Mesothelial cell of epicardium (in vitro differentiated cells): ENCODE measurements at regions not wholly inside any gene's neighbourhood (a gene's known extent, or its start where the extent isn't known, plus 50 kb on each side); places are given as distances from the start of the nearest gene placed in this dataset.

Experiments used
- DNase-seq, 2 experiments: peaks; one replicate each; pipeline ENCODE4 v3.0.0; 2021; ENCODE audit warnings: low spot score in 2 of 2; ENCODE audit not compliant: unreplicated experiment in 2 of 2
- H3K27ac Mint-ChIP-seq: 2 replicates; pipeline ENCODE4 v1.8.0; 2021; ENCODE audit warnings: mixed read lengths
- H3K27me3 Mint-ChIP-seq: 2 replicates; pipeline ENCODE4 v1.8.0; 2021; ENCODE audit warnings: low read depth, mixed read lengths
- H3K36me3 Mint-ChIP-seq: 2 replicates; pipeline ENCODE4 v1.8.0; 2021; ENCODE audit warnings: mixed read lengths
- H3K4me1 Mint-ChIP-seq: 2 replicates; pipeline ENCODE4 v1.8.0; 2021; ENCODE audit warnings: mixed read lengths
- H3K4me3 Mint-ChIP-seq: 2 replicates; pipeline ENCODE4 v1.8.0; 2021; ENCODE audit warnings: mild to moderate bottlenecking, moderate library complexity, mixed read lengths
- H3K9me3 Mint-ChIP-seq: 2 replicates; pipeline ENCODE4 v1.8.0; 2021; ENCODE audit warnings: mixed read lengths
- TF ChIP-seq, protein P1 (sequence below): fragments of 200-600 bp; sonication (generic); IDR thresholded peaks from one replicate; pipeline ENCODE4 v1.5.0; 2021; ENCODE audit warnings: antibody characterized with exemption; ENCODE audit not compliant: unreplicated experiment

DNA sequence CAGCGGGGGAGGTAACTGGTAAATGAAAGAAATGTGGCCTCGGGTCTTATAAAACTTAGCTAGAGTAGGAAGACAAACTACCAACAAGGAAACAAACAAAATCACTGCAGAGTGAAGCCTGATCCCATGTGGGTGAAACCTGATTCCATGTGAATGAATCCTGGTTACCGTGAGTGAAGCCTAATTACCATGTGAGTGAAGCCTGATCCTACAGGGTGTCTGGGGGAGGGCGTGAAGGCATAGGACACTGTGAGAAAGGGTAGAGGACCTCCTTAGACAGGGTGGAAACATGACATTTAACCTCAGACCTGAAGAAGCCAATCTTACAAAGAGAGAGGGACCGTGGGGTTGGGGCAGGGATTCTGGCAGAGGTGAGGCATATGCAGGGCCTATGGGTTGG, 106.2 kb upstream of the USP47 start:
- no peaks in the 10 kb centered on the region for H3K36me3 Mint-ChIP-seq
- no peak overlapping the region for H3K4me3 Mint-ChIP-seq
- TF ChIP-seq, protein P1, sequence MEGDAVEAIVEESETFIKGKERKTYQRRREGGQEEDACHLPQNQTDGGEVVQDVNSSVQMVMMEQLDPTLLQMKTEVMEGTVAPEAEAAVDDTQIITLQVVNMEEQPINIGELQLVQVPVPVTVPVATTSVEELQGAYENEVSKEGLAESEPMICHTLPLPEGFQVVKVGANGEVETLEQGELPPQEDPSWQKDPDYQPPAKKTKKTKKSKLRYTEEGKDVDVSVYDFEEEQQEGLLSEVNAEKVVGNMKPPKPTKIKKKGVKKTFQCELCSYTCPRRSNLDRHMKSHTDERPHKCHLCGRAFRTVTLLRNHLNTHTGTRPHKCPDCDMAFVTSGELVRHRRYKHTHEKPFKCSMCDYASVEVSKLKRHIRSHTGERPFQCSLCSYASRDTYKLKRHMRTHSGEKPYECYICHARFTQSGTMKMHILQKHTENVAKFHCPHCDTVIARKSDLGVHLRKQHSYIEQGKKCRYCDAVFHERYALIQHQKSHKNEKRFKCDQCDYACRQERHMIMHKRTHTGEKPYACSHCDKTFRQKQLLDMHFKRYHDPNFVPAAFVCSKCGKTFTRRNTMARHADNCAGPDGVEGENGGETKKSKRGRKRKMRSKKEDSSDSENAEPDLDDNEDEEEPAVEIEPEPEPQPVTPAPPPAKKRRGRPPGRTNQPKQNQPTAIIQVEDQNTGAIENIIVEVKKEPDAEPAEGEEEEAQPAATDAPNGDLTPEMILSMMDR = no peak
- peaks cover 73% of the 10 kb centered on the region for H3K27me3 Mint-ChIP-seq
- DNase-seq = no peak
- H3K4me1 Mint-ChIP-seq = peaks cover 10% of the 10 kb centered on the region
- H3K27ac Mint-ChIP-seq = no peak overlapping the region
- H3K9me3 Mint-ChIP-seq = no peaks in the 10 kb centered on the region

GRCh38 chr11:11733246-11733747, 108.5 kb upstream of the USP47 start:
- H3K4me1 Mint-ChIP-seq = peaks cover 10% of the 10 kb centered on the region
- no peak overlapping the region for H3K4me3 Mint-ChIP-seq
- H3K27ac Mint-ChIP-seq = no peak overlapping the region
- peaks cover 76% of the 10 kb centered on the region for H3K27me3 Mint-ChIP-seq
- H3K36me3 Mint-ChIP-seq = no peaks in the 10 kb centered on the region
- H3K9me3 Mint-ChIP-seq = no peaks in the 10 kb centered on the region
- TF ChIP-seq, protein P1 = no peak
- DNase-seq = no peak

DNA sequence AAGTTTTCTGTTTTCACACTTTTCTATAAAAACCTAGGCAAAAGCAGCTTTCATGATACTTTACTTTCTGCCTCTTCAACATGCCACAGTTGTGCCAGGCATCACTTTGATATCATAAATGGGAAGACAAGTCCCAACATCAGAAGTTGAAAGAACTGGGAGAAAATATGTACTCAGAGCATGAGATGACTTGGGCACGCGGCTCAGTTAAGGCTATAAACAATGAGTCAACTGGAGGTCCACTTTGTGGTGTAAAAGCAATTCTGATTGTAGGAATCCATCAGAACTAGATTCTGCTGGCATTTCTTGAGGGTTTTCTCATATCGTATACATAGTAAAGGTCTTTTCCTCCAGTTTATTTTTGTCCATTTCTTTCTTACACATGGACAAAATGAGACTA, 109.7 kb upstream of the USP47 start:
- Mint-ChIP-seq H3K27me3 (peaks cover 78% of the 10 kb centered on the region), H3K4me1 (peaks cover 10% of the 10 kb centered on the region), H3K27ac (no peak overlapping the region), H3K36me3 (no peaks in the 10 kb centered on the region), H3K9me3 (no peaks in the 10 kb centered on the region), H3K4me3 (no peak overlapping the region)
- DNase-seq = no peak
- TF ChIP-seq, protein P1 = no peak

- no peak overlapping the region for H3K27ac Mint-ChIP-seq
- H3K36me3 Mint-ChIP-seq = no peaks in the 10 kb centered on the region
- no peak overlapping the region for H3K4me3 Mint-ChIP-seq
- H3K27me3 Mint-ChIP-seq = peaks cover 84% of the 10 kb centered on the region
- H3K9me3 Mint-ChIP-seq = no peaks in the 10 kb centered on the region
- TF ChIP-seq, protein P1 = no peak
- peaks cover 10% of the 10 kb centered on the region for H3K4me1 Mint-ChIP-seq
- peak; percentile 37 to 56 for DNase-seq
Measured at GRCh38 chr11:11731311-11732083, 109.7 kb upstream of the GALNT18 start.

GRCh38 chr11:11728386-11728785, 106.6 kb upstream of the GALNT18 start:
- Mint-ChIP-seq H3K27ac (no peak overlapping the region), H3K9me3 (no peaks in the 10 kb centered on the region), H3K27me3 (peaks cover 80% of the 10 kb centered on the region), H3K4me1 (peaks cover 10% of the 10 kb centered on the region), H3K4me3 (no peak overlapping the region), H3K36me3 (no peaks in the 10 kb centered on the region)
- DNase-seq = no peak
- TF ChIP-seq, protein P1 = no peak
